DMS153 (cell line): ENCODE measurements at regions not wholly inside any gene's neighbourhood (a gene's known extent, or its start where the extent isn't known, plus 50 kb on each side); places are given as distances from the start of the nearest gene placed in this dataset.

ENCODE experiments used
- DNase-seq: peaks from one replicate; lab custom pipeline; 2025; lab: John Stamatoyannopoulos, UW

DNA sequence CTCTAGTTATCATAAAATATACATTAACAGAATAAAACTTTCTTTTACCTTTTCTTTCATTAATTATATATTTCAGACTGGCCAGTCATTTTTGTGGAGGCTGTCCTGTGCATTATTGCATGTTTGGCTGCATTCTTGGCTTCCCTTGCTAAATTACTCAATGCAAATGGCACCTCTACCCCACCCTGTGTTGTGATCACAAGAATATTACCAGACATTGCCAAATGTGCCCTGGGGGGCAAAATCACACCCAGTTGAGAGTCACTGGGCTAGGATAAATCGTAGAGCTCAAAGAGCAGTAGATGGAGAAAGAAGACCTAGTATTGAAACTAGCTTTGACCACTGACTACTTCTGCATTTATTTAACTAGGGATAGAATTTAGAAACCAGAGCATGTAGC, 1257.8 kb upstream of the TENM4 start:
- no peak for DNase-seq

DNA sequence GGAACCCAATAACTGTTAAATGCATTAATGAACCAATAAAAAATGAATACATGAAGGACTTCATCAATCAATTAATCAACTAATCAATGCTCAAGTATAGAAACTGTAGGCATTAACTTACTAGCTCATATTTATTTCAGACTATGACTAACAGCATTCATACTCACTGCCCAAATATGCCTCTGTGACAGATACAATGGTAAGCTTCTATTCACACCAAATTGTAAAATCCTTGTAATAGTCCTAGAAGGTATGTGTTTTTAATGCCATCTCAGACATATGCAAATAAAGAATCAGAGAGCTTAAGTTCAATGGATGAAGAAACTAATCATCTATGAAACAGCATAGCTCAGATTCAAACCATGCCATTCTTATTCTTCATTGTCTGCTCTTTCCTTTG, 1253.6 kb upstream of the TENM4 start:
- no peak for DNase-seq

DNA sequence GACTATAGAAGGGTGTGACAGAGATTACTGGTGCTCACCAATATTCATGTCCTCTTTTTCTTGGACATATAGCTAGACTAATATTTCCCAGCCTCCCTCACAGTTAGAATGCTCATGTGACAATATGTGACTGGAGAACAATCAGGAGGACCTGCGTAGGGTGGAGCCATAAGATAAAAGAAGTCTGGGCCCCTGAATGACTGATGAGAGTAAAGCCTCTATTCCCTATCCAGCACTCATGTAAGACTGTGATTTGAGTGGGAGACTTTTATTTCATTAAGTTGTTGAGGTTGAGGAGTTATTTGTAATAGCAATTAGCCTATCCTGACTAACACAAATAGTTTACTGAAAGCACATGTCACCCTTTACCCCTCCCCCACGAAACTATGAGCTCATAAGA, 1247.1 kb upstream of the TENM4 start:
- DNase-seq, result no peak

- no peak for DNase-seq
Measured at GRCh38 chr11:80686889-80687288, 1246.1 kb upstream of the TENM4 start.

DNA sequence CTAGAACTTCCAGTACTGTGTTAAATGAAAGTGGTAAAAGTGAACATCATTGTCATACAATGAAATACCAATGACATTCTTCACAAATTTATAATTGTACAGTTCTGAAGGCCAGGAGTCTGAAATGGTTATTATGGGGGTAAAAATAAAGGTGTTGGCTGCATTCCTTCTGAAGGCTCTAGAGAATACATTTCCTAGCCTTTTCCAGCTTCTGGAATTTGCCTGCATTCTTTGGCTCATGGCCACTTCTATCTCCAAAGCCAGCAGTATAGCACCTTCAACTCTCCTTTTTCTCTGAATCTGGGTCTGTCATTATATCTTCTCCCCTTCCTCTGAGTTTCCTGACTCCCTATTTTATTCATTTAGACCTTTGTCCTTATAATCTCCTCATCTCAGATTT, 1232.7 kb upstream of the TENM4 start:
- DNase-seq, result no peak

- DNase-seq, result no peak
Measured at GRCh38 chr11:80669620-80670019, 1228.8 kb upstream of the TENM4 start.

GRCh38 chr11:80668039-80668438, 1227.2 kb upstream of the TENM4 start:
- no peak for DNase-seq

DNA sequence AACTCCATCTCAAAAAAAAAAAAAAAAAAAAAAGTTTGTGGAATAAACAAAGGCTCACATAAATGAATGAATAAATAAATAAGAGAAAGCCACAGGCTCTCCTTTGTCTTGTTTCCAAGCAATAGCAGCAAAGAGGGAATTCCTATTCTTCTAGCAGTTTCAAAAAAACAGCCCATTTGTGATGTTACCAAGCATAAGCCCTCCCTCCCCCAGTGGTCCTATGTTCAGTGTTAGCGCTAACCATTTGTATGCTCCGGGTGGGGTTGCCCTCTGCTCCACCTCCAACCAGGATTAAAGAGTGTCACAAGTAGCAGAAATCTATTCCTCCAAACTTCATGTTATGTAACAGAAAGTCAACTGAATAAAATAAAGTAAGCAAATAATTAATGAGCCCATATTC, 1215.0 kb upstream of the TENM4 start:
- DNase-seq, result no peak

- DNase-seq, result no peak
Measured at GRCh38 chr11:80650966-80651365, 1210.1 kb upstream of the TENM4 start.

- no peak for DNase-seq
Measured at GRCh38 chr11:80649186-80649585, 1208.4 kb upstream of the TENM4 start.

GRCh38 chr11:80638296-80638695, 1197.5 kb upstream of the TENM4 start:
- no peak for DNase-seq

DNA sequence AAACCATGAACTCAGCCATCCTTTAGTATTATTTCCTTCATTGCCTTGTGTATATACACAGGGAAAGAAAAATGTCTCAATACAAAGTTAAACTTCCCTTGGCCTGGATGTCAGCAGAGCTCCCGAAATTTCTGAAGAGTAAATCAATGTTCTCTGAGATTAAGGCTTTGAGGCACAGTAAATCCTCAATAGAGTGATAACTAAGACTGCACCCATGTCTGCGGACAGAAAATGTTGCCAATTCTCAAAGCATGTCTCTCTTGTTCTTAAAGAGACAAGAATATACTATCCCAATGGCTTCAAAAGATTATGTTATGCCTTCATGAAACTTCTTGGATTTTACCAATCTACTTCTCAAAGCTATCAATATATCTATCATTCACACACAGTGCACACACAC, 1196.7 kb upstream of the TENM4 start:
- no peak for DNase-seq

DNA sequence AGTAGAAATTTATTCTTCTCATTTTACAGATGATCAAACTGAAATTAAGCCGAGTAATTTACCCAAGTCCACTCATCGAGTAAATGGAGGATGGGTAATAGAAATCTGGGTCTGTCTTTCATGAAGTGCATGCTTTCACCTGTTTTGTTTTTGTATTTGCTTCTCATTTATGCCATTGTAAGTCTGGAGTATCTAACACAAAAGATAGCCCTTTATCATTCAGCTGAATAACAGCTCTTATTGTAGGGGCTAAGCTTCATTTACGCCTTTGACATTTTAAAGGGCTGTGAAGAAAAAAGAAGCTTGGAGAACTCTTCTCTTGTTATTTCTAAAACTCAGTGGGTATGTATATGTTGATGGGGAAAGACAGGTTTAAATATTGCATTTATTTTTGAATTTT, 1196.2 kb upstream of the TENM4 start:
- no peak for DNase-seq

GRCh38 chr11:80635178-80635577, 1194.3 kb upstream of the TENM4 start:
- DNase-seq, result no peak

GRCh38 chr11:80632691-80633090, 1191.9 kb upstream of the TENM4 start:
- DNase-seq, result no peak

GRCh38 chr11:80632156-80632555, 1191.3 kb upstream of the TENM4 start:
- no peak for DNase-seq

- no peak for DNase-seq
Measured at GRCh38 chr11:80629466-80629865, 1188.6 kb upstream of the TENM4 start.

GRCh38 chr11:80627364-80627763, 1186.5 kb upstream of the TENM4 start:
- DNase-seq, result no peak

DNA sequence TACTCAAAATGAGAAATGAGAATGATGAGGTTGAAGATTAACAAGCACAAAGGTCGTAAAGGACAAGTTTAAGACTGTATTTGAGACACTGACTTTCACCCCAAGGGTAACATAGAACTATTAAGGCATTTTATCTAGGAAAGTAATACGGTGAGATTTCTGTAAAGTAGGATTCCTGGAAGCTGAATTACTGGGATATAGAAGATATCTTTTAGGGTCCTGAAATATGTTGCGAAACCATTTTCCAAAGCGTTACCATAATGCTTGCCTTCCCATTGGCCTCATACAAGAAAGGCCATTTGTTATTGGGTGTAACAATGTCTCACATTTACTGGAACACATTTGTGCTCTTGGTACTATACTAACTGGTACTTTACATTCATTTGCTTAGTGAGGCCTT, 1185.9 kb upstream of the TENM4 start:
- DNase-seq, result no peak

DNA sequence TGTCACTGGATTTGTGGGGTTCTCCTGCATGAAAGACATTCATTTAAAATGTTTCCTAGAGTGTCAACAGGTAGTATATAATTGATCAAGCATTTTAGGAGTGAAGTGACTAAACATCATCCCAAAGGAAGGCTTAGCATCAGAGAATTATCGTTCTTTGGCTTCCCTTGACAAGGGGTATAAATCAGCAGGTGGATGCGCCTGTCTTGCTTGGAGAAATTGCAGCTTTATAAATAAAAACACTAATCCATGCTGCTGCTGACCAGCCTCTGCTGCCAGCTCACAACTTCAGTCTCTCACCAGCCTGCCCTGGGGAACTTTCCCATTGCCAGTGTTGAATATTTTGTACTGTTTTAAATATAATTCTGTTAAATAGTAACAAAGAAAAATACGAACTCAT, 1184.7 kb upstream of the TENM4 start:
- DNase-seq, result no peak

GRCh38 chr11:80621871-80622270, 1181.0 kb upstream of the TENM4 start:
- DNase-seq, result no peak

- no peak for DNase-seq
Measured at GRCh38 chr11:80620867-80621266, 1180.0 kb upstream of the TENM4 start.

DNA sequence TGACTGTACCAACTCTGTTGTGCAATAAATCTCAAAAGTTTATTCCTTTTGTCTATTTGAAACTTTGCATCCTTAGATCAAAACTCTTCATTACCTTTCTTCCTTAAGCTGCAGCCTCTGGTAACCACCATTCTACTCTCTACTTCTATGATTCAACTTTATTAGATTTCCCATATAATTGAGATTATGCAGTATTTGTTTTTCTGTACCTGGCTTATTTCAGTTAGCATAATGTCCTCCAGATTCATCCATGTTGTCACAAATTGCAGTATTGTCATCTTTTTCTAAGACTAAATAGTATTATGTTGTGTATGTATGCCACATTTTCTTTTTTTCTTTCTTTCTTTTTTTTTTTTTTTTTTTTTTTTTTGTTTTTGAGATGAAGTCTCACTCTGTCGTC, 1176.3 kb upstream of the TENM4 start:
- no peak for DNase-seq

GRCh38 chr11:80616070-80616800, 1175.4 kb upstream of the TENM4 start:
- no peak for DNase-seq

- no peak for DNase-seq
Measured at GRCh38 chr11:80613655-80614054, 1172.8 kb upstream of the TENM4 start.
